ENCODE measurements at regions not wholly inside any gene's neighbourhood (a gene's known extent, or its start where the extent isn't known, plus 50 kb on each side); places are given as distances from the start of the nearest gene placed in this dataset.

GRCh38 chr10:125554753-125555152 lies 128.2 kb downstream of the TEX36 start:
- H3K4me2 ChIP-seq, result no peak overlapping the region
- H3K36me3 Mint-ChIP-seq, result no peaks in the 10 kb centered on the region
- no peaks in the 10 kb centered on the region for H3K27me3 ChIP-seq
- no peaks in the 10 kb centered on the region for H3K9me3 ChIP-seq (ENCODE audit: low read depth)
- no peak overlapping the region for H3K9ac ChIP-seq
- no peak for DNase-seq (ENCODE audit: low spot score)
- no peak for TF ChIP-seq CTCF (IDR thresholded peaks at IDR 0.05)
- TF ChIP-seq EZH2phosphoT487 (IDR thresholded peaks at IDR 0.05), result no peak
- no peak for TF ChIP-seq EZH2 (IDR thresholded peaks at IDR 0.05)
- peaks cover 7% of the 10 kb centered on the region for H3K4me1 Mint-ChIP-seq
- no peaks in the 10 kb centered on the region for H4K20me1 ChIP-seq (ENCODE audit: low read depth)
- no peak overlapping the region for H3K27ac Mint-ChIP-seq
- H3F3A ChIP-seq (ENCODE audit: low read depth), result no peaks in the 10 kb centered on the region
- no peak overlapping the region for H2AFZ ChIP-seq (replicated peaks)
- H3K79me2 ChIP-seq (ENCODE audit: low read depth), result no peaks in the 10 kb centered on the region
- no peak overlapping the region for H3K4me3 Mint-ChIP-seq
- no peak overlapping the region for H3K4me3 ChIP-seq
- H3K27ac ChIP-seq, result no peak overlapping the region
- H3K4me1 ChIP-seq, result no peaks in the 10 kb centered on the region
- H3K36me3 ChIP-seq, result no peaks in the 10 kb centered on the region
- H3K27me3 Mint-ChIP-seq (ENCODE audit: insufficient read depth, low read depth), result peaks cover 8% of the 10 kb centered on the region
- peaks cover 2% of the 10 kb centered on the region for H3K9me3 Mint-ChIP-seq

GRCh38 chr10:125554016-125554703 lies 128.8 kb downstream of the TEX36 start:
- H3K36me3 ChIP-seq, result no peaks in the 10 kb centered on the region
- peaks cover 8% of the 10 kb centered on the region for H3K27me3 Mint-ChIP-seq (ENCODE audit: insufficient read depth, low read depth)
- no peak overlapping the region for H3K9ac ChIP-seq
- H2AFZ ChIP-seq (replicated peaks), result no peak overlapping the region
- no peaks in the 10 kb centered on the region for H3K79me2 ChIP-seq (ENCODE audit: low read depth)
- H3K9me3 ChIP-seq (ENCODE audit: low read depth), result no peaks in the 10 kb centered on the region
- H3K4me1 Mint-ChIP-seq, result peaks cover 7% of the 10 kb centered on the region
- no peaks in the 10 kb centered on the region for H3K27me3 ChIP-seq
- H3K4me3 ChIP-seq, result no peak overlapping the region
- H3K27ac Mint-ChIP-seq, result no peak overlapping the region
- no peaks in the 10 kb centered on the region for H4K20me1 ChIP-seq (ENCODE audit: low read depth)
- no peaks in the 10 kb centered on the region for H3K4me1 ChIP-seq
- H3K36me3 Mint-ChIP-seq, result no peaks in the 10 kb centered on the region
- no peak overlapping the region for H3K4me3 Mint-ChIP-seq
- no peak overlapping the region for H3K4me2 ChIP-seq
- TF ChIP-seq EZH2phosphoT487 (IDR thresholded peaks at IDR 0.05) (no peak), CTCF (IDR thresholded peaks at IDR 0.05) (no peak), EZH2 (IDR thresholded peaks at IDR 0.05) (no peak)
- peaks cover 2% of the 10 kb centered on the region for H3K9me3 Mint-ChIP-seq
- no peaks in the 10 kb centered on the region for H3F3A ChIP-seq (ENCODE audit: low read depth)
- H3K27ac ChIP-seq, result no peak overlapping the region
- DNase-seq (ENCODE audit: low spot score), result no peak

- H3K27ac Mint-ChIP-seq, result no peak overlapping the region
- H2AFZ ChIP-seq (replicated peaks), result no peak overlapping the region
Observed at GRCh38 chr10:125553091-125553490, 129.9 kb downstream of the TEX36 start.

More at GRCh38 chr10:125553091-125553490, 129.9 kb downstream of the TEX36 start:
- Histone ChIP-seq H4K20me1 (ENCODE audit: low read depth) (no peaks in the 10 kb centered on the region), H3K4me1 (no peaks in the 10 kb centered on the region), H3K79me2 (ENCODE audit: low read depth) (no peaks in the 10 kb centered on the region), H3K9ac (no peak overlapping the region), H3F3A (ENCODE audit: low read depth) (no peaks in the 10 kb centered on the region), H3K4me3 (no peak overlapping the region), H3K9me3 (ENCODE audit: low read depth) (no peaks in the 10 kb centered on the region), H3K27ac (no peak overlapping the region), H3K36me3 (no peaks in the 10 kb centered on the region), H3K4me2 (no peak overlapping the region), H3K27me3 (no peaks in the 10 kb centered on the region)
- Mint-ChIP-seq H3K27me3 (ENCODE audit: insufficient read depth, low read depth) (peaks cover 8% of the 10 kb centered on the region), H3K4me1 (peaks cover 7% of the 10 kb centered on the region), H3K4me3 (no peak overlapping the region), H3K36me3 (no peaks in the 10 kb centered on the region), H3K9me3 (peaks cover 2% of the 10 kb centered on the region)
- TF ChIP-seq CTCF (IDR thresholded peaks at IDR 0.05), result no peak
- TF ChIP-seq EZH2phosphoT487 (IDR thresholded peaks at IDR 0.05), result no peak
- no peak for TF ChIP-seq EZH2 (IDR thresholded peaks at IDR 0.05)
- DNase-seq (ENCODE audit: low spot score), result no peak

Measured in neural progenitor cell (in vitro differentiated cells).